GM23248 (cell line): ENCODE measurements at regions not wholly inside any gene's neighbourhood (a gene's known extent, or its start where the extent isn't known, plus 50 kb on each side); places are given as distances from the start of the nearest gene placed in this dataset.

Source experiments
- EZH2 ChIP-seq: fragments of 200-600 bp; sonication (generic); IDR thresholded peaks from 2 replicates; pipeline ENCODE4 v1.6.1; 2018; ENCODE audit warnings: antibody characterized with exemption, mild to moderate bottlenecking; ENCODE audit not compliant: insufficient read depth, poor library complexity, severe bottlenecking
- EZH2phosphoT487 ChIP-seq: fragments of 200-600 bp; sonication (generic); IDR thresholded peaks from 2 replicates; pipeline ENCODE4 v1.6.1; 2018; ENCODE audit warnings: antibody characterized with exemption, moderate library complexity, mild to moderate bottlenecking, low read depth; ENCODE audit not compliant: insufficient read depth

DNA sequence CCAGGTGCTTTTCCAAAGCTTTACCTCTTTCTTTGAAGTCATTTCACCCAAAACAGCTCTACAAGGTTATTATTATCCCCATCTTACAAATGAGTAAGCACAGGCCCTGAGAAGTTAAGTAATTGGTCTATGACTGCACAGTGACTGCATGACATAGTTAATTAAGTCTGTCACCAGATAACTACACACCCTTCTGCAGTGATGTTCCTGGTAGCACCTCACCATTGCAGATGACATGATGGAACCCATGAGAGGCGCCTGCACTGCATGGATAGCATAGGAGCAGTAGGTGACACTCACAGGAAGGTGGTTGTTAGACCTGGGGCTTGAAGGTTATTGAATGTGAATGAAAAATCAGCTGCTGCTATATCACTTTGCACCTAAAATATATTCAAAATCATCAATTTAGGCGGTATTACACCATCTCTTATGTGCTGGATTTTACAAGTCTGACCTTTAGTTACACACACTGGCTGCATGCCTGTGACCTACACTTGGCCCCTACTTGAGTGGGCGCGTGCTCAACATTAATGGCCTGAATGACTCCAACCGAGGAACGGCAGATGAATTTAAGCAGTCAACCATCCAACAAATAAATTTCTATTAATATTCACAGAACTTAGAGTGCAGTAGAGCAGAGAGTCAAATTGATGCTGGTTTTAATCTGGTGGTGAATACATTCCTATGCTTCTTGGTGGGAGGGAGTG is 239.6 kb downstream of the CDH11 start:
- no peak for TF ChIP-seq EZH2
- no peak for TF ChIP-seq EZH2phosphoT487
